ENCODE measurements at regions not wholly inside any gene's neighbourhood (a gene's known extent, or its start where the extent isn't known, plus 50 kb on each side); places are given as distances from the start of the nearest gene placed in this dataset.

- Mint-ChIP-seq H3K9me3 (peaks cover 0 to 20% (median 0%) of the 10 kb centered on the region in 3 donors), H3K4me3 (no peak overlapping the region), H3K36me3 (no peaks in the 10 kb centered on the region), H3K27me3 (peaks cover 0 to 2% of the 10 kb centered on the region in 2 donors), H3K27ac (no peak overlapping the region), H3K4me1 (no peaks in the 10 kb centered on the region)
- ATAC-seq (replicated peaks in 1 of 4) = no peak
- DNase-seq = no peak
- CTCF ChIA-PET = no interaction called here
- no peaks in the 10 kb centered on the region for H3K4me1 ChIP-seq (ENCODE audit: control insufficient read depth in 1 of 2, extremely low read depth in 1 of 2, insufficient read depth in 2 of 2, low read length in 2 of 2)
- WGBS (ENCODE audit: insufficient coverage) = 0% methylated on average over 1 of the region's 1 CpG
- no peaks in the 10 kb centered on the region for H3K36me3 ChIP-seq (ENCODE audit: control insufficient read depth in 2 of 2, extremely low read depth in 1 of 2, insufficient read depth in 1 of 2, low read length in 1 of 2)
- no peaks in the 10 kb centered on the region for H3K27me3 ChIP-seq (replicated peaks in 1 of 2; ENCODE audit: control insufficient read depth in 2 of 2, extremely low read depth in 1 of 2, insufficient read depth in 2 of 2, low read length in 1 of 2)
- POLR2A ChIA-PET = no interaction called here
- no peak overlapping the region for H3K27ac ChIP-seq (ENCODE audit: low read length)
- H3K9me3 ChIP-seq = no peaks in the 10 kb centered on the region
- no peak overlapping the region for H3K4me3 ChIP-seq (ENCODE audit: control insufficient read depth in 1 of 2, extremely low read depth in 1 of 2, low read length in 1 of 2)
Observed at GRCh38 chr1:82646888-82647287, 846.2 kb downstream of the ADGRL2 start.

DNA sequence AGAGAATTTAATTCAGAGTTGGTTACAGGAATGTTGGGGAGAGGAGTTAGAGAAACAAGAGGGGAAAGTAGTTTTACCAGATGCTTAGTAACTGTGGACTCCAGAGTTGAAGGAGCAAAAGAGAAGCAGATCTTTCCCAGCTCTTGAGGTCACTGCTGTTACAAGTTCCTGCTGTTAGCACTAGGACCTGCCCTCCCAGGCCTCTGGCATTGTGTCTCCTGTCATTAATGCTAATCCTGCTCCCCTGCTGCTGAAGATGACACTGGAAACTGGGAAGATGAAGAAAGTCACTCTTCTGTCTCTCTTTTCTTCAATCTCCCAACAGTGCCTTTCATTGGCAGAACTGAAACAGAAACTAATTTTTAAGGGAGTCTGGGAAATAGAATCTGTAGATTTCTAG, 845.6 kb downstream of the ADGRL2 start:
- CTCF ChIA-PET = no interaction called here

DNA sequence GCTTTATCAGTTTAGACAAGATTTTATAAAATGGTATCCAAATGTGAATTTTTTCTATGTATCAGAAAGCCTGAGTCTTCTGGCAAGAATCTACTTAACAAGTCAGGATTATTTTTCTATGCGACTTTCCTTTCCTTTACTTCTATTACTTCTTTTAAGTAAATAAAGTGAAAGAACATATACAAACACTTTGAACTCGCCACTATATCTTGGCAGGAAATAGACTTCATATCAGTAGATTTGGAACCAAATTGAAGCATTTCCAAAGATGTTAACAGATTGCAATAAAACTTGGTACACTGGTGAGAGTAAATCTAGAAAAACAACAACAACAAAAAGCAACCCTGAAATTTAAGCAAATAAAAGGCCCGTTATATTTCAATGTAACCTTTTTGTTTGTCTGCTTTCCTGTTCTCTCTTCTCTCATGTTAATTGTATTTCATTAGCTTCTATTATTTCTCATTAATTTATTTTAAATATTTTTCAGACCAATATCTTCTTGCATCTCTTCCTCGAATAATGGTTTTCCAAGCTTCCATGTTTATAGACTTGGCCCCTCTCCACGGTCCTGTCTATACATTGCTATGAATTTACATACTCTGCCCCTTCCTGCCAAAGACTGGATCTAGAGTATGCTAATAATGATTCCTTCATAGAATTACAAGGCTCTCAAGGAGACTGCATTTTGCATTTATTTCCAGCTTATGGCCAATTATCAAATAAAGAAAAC, 843.6 kb downstream of the ADGRL2 start:
- H3K27me3 ChIP-seq (replicated peaks in 1 of 2; ENCODE audit: control insufficient read depth in 2 of 2, extremely low read depth in 1 of 2, insufficient read depth in 2 of 2, low read length in 1 of 2) = no peaks in the 10 kb centered on the region
- CTCF ChIA-PET = no interaction called here
- no peaks in the 10 kb centered on the region for H3K4me1 ChIP-seq (ENCODE audit: control insufficient read depth in 1 of 2, extremely low read depth in 1 of 2, insufficient read depth in 2 of 2, low read length in 2 of 2)
- H3K9me3 Mint-ChIP-seq = peaks cover 0 to 20% (median 0%) of the 10 kb centered on the region in 3 donors
- no peak overlapping the region for H3K4me3 Mint-ChIP-seq
- WGBS (ENCODE audit: insufficient coverage) = no CpG with 5 or more reads among the region's 5 CpGs
- peaks cover 0 to 2% of the 10 kb centered on the region in 2 donors for H3K27me3 Mint-ChIP-seq
- no peak overlapping the region for H3K27ac ChIP-seq (ENCODE audit: low read length)
- H3K4me3 ChIP-seq (ENCODE audit: control insufficient read depth in 1 of 2, extremely low read depth in 1 of 2, low read length in 1 of 2) = no peak overlapping the region
- H3K36me3 ChIP-seq (ENCODE audit: control insufficient read depth in 2 of 2, extremely low read depth in 1 of 2, insufficient read depth in 1 of 2, low read length in 1 of 2) = no peaks in the 10 kb centered on the region
- POLR2A ChIA-PET = no interaction called here
- no peaks in the 10 kb centered on the region for H3K4me1 Mint-ChIP-seq
- H3K27ac Mint-ChIP-seq = no peak overlapping the region
- H3K36me3 Mint-ChIP-seq = no peaks in the 10 kb centered on the region
- DNase-seq (no peak), ATAC-seq (replicated peaks in 1 of 4) (no peak)
- H3K9me3 ChIP-seq = no peaks in the 10 kb centered on the region

More for the DNA sequence above, 845.6 kb downstream of the ADGRL2 start:
- no peaks in the 10 kb centered on the region for H3K27me3 ChIP-seq (replicated peaks in 1 of 2; ENCODE audit: control insufficient read depth in 2 of 2, extremely low read depth in 1 of 2, insufficient read depth in 2 of 2, low read length in 1 of 2)
- Mint-ChIP-seq H3K9me3 (peaks cover 0 to 20% (median 0%) of the 10 kb centered on the region in 3 donors), H3K4me1 (no peaks in the 10 kb centered on the region), H3K36me3 (no peaks in the 10 kb centered on the region), H3K27ac (no peak overlapping the region), H3K4me3 (no peak overlapping the region), H3K27me3 (peaks cover 0 to 2% of the 10 kb centered on the region in 2 donors)
- H3K9me3 ChIP-seq = no peaks in the 10 kb centered on the region
- H3K4me3 ChIP-seq (ENCODE audit: control insufficient read depth in 1 of 2, extremely low read depth in 1 of 2, low read length in 1 of 2) = no peak overlapping the region
- H3K4me1 ChIP-seq (ENCODE audit: control insufficient read depth in 1 of 2, extremely low read depth in 1 of 2, insufficient read depth in 2 of 2, low read length in 2 of 2) = no peaks in the 10 kb centered on the region
- POLR2A ChIA-PET = no interaction called here
- no peak for ATAC-seq (replicated peaks in 1 of 4)
- no peaks in the 10 kb centered on the region for H3K36me3 ChIP-seq (ENCODE audit: control insufficient read depth in 2 of 2, extremely low read depth in 1 of 2, insufficient read depth in 1 of 2, low read length in 1 of 2)
- no peak for DNase-seq
- H3K27ac ChIP-seq (ENCODE audit: low read length) = no peak overlapping the region

DNA sequence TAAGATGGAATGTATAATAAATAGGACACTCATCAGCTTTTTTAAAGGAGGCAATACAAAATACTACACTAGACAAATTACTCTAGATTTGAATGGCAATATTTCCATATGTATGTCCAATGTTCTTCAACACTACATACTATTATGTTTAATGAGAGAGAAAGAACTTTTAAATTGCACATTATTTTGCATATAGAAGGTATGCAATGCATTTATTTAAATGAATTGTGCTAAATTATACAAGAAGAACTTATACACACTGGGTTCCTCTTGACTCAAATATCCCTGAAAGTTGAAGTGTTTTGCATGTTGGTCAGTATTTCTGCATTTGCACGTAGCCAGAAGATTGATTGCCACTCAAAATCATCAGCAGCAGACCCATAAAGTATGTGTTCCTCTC, 839.6 kb downstream of the ADGRL2 start:
- Histone ChIP-seq H3K4me3 (ENCODE audit: control insufficient read depth in 1 of 2, extremely low read depth in 1 of 2, low read length in 1 of 2) (no peak overlapping the region), H3K4me1 (ENCODE audit: control insufficient read depth in 1 of 2, extremely low read depth in 1 of 2, insufficient read depth in 2 of 2, low read length in 2 of 2) (no peaks in the 10 kb centered on the region), H3K9me3 (no peaks in the 10 kb centered on the region), H3K27ac (ENCODE audit: low read length) (no peak overlapping the region), H3K36me3 (ENCODE audit: control insufficient read depth in 2 of 2, extremely low read depth in 1 of 2, insufficient read depth in 1 of 2, low read length in 1 of 2) (no peaks in the 10 kb centered on the region), H3K27me3 (replicated peaks in 1 of 2; ENCODE audit: control insufficient read depth in 2 of 2, extremely low read depth in 1 of 2, insufficient read depth in 2 of 2, low read length in 1 of 2) (no peaks in the 10 kb centered on the region)
- ChIA-PET CTCF (no interaction called here), POLR2A (no interaction called here)
- Mint-ChIP-seq H3K36me3 (no peaks in the 10 kb centered on the region), H3K9me3 (peaks cover 0 to 4% (median 0%) of the 10 kb centered on the region in 3 donors), H3K27ac (no peak overlapping the region), H3K4me1 (no peaks in the 10 kb centered on the region), H3K4me3 (no peak overlapping the region), H3K27me3 (no peaks in the 10 kb centered on the region)
- no CpG with 5 or more reads among the region's 1 CpG for WGBS (ENCODE audit: insufficient coverage)
- ATAC-seq (replicated peaks in 1 of 4) (no peak), DNase-seq (no peak)

- Histone ChIP-seq H3K4me1 (ENCODE audit: control insufficient read depth in 1 of 2, extremely low read depth in 1 of 2, insufficient read depth in 2 of 2, low read length in 2 of 2) (no peaks in the 10 kb centered on the region), H3K9me3 (no peaks in the 10 kb centered on the region), H3K36me3 (ENCODE audit: control insufficient read depth in 2 of 2, extremely low read depth in 1 of 2, insufficient read depth in 1 of 2, low read length in 1 of 2) (no peaks in the 10 kb centered on the region), H3K27me3 (replicated peaks in 1 of 2; ENCODE audit: control insufficient read depth in 2 of 2, extremely low read depth in 1 of 2, insufficient read depth in 2 of 2, low read length in 1 of 2) (no peaks in the 10 kb centered on the region), H3K27ac (ENCODE audit: low read length) (no peak overlapping the region), H3K4me3 (ENCODE audit: control insufficient read depth in 1 of 2, extremely low read depth in 1 of 2, low read length in 1 of 2) (no peak overlapping the region)
- ChIA-PET CTCF (no interaction called here), POLR2A (no interaction called here)
- Mint-ChIP-seq H3K27me3 (no peaks in the 10 kb centered on the region), H3K36me3 (no peaks in the 10 kb centered on the region), H3K27ac (no peak overlapping the region), H3K4me3 (no peak overlapping the region), H3K4me1 (no peaks in the 10 kb centered on the region), H3K9me3 (no peaks in the 10 kb centered on the region)
- ATAC-seq (replicated peaks in 1 of 4) (no peak), DNase-seq (no peak)
- WGBS (ENCODE audit: insufficient coverage) = no CpG with 5 or more reads among the region's 1 CpG
Observed at GRCh38 chr1:82634266-82634665, 833.5 kb downstream of the ADGRL2 start.

DNA sequence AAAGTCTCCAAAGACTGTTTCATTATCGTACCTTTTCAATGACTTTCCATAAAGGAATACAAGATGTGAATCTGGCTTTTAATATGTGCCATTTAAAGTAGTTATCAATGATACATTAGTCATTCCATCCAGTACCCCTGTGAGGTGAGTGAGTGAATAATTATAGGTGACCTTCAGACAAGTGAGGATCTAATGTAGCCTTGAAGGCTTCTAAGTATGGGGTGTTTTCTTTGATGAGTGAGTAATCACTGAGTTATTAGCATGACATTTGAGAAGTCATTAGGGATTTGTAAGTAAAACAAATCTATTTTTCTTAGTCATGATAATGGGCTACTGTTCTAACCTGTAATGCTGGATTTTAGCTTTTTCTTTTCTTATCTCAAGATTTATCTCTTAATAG, 831.4 kb downstream of the ADGRL2 start:
- no CpG with 5 or more reads among the region's 1 CpG for WGBS (ENCODE audit: insufficient coverage)
- H3K27ac ChIP-seq (ENCODE audit: low read length) = no peak overlapping the region
- Mint-ChIP-seq H3K4me3 (no peak overlapping the region), H3K27ac (no peak overlapping the region), H3K4me1 (no peaks in the 10 kb centered on the region), H3K9me3 (peaks cover 0 to 6% (median 2%) of the 10 kb centered on the region in 3 donors), H3K36me3 (no peaks in the 10 kb centered on the region), H3K27me3 (no peaks in the 10 kb centered on the region)
- DNase-seq = no peak
- CTCF ChIA-PET = no interaction called here
- H3K4me1 ChIP-seq (ENCODE audit: control insufficient read depth in 1 of 2, extremely low read depth in 1 of 2, insufficient read depth in 2 of 2, low read length in 2 of 2) = no peaks in the 10 kb centered on the region
- POLR2A ChIA-PET = no interaction called here
- no peaks in the 10 kb centered on the region for H3K27me3 ChIP-seq (replicated peaks in 1 of 2; ENCODE audit: control insufficient read depth in 2 of 2, extremely low read depth in 1 of 2, insufficient read depth in 2 of 2, low read length in 1 of 2)
- no peaks in the 10 kb centered on the region for H3K36me3 ChIP-seq (ENCODE audit: control insufficient read depth in 2 of 2, extremely low read depth in 1 of 2, insufficient read depth in 1 of 2, low read length in 1 of 2)
- H3K4me3 ChIP-seq (ENCODE audit: control insufficient read depth in 1 of 2, extremely low read depth in 1 of 2, low read length in 1 of 2) = no peak overlapping the region
- ATAC-seq (replicated peaks in 1 of 4) = no peak
- no peaks in the 10 kb centered on the region for H3K9me3 ChIP-seq

- H3K4me3 ChIP-seq (ENCODE audit: control insufficient read depth in 1 of 2, extremely low read depth in 1 of 2, low read length in 1 of 2) = no peak overlapping the region
- no peak overlapping the region for H3K27ac Mint-ChIP-seq
- no peaks in the 10 kb centered on the region for H3K27me3 Mint-ChIP-seq
- no peaks in the 10 kb centered on the region for H3K9me3 ChIP-seq
- H3K4me1 Mint-ChIP-seq = no peaks in the 10 kb centered on the region
- POLR2A ChIA-PET = no interaction called here
- no peak overlapping the region for H3K27ac ChIP-seq (ENCODE audit: low read length)
- ATAC-seq (replicated peaks in 1 of 4) (no peak), DNase-seq (no peak)
- H3K27me3 ChIP-seq (replicated peaks in 1 of 2; ENCODE audit: control insufficient read depth in 2 of 2, extremely low read depth in 1 of 2, insufficient read depth in 2 of 2, low read length in 1 of 2) = no peaks in the 10 kb centered on the region
- no peaks in the 10 kb centered on the region for H3K36me3 ChIP-seq (ENCODE audit: control insufficient read depth in 2 of 2, extremely low read depth in 1 of 2, insufficient read depth in 1 of 2, low read length in 1 of 2)
- CTCF ChIA-PET = no interaction called here
- H3K9me3 Mint-ChIP-seq = peaks cover 0 to 11% (median 9%) of the 10 kb centered on the region in 3 donors
- H3K4me3 Mint-ChIP-seq = no peak overlapping the region
- no peaks in the 10 kb centered on the region for H3K36me3 Mint-ChIP-seq
- no peaks in the 10 kb centered on the region for H3K4me1 ChIP-seq (ENCODE audit: control insufficient read depth in 1 of 2, extremely low read depth in 1 of 2, insufficient read depth in 2 of 2, low read length in 2 of 2)
- WGBS (ENCODE audit: insufficient coverage) = 96% methylated on average over 2 of the region's 2 CpGs
Observed at GRCh38 chr1:82628887-82629286, 828.2 kb downstream of the ADGRL2 start.

All from T-cell (primary cell).